H9 (cell line): ENCODE measurements at regions not wholly inside any gene's neighbourhood (a gene's known extent, or its start where the extent isn't known, plus 50 kb on each side); places are given as distances from the start of the nearest gene placed in this dataset.

ENCODE experiments used
- DNase-seq: peaks from one replicate; pipeline ENCODE4 v3.0.0-alpha.2; 2017
- H2AFZ ChIP-seq: one replicate; pipeline ENCODE4 v1.6.1; 2013; ENCODE audit warnings: mild to moderate bottlenecking, low read length, control low read depth, moderate library complexity
- H2AK5ac ChIP-seq: 2 replicates; pipeline ENCODE4 v1.6.1; 2013; ENCODE audit warnings: low read length, control low read depth, mixed read lengths; ENCODE audit not compliant: insufficient read length
- H2BK120ac ChIP-seq: one replicate; pipeline ENCODE4 v1.6.1; 2013; ENCODE audit warnings: low read depth, mild to moderate bottlenecking, low read length, control low read depth, inconsistent platforms; ENCODE audit not compliant: poor library complexity, severe bottlenecking
- H2BK12ac ChIP-seq: 2 replicates; pipeline ENCODE4 v1.6.1; 2013; ENCODE audit warnings: low read length, control low read depth, mixed read lengths, low read depth; ENCODE audit not compliant: insufficient read length
- H2BK15ac ChIP-seq: 2 replicates; pipeline ENCODE4 v1.6.1; 2013; ENCODE audit warnings: low read depth, low read length, control low read depth
- H2BK20ac ChIP-seq: one replicate; pipeline ENCODE4 v1.6.1; 2013; ENCODE audit warnings: low read depth, mild to moderate bottlenecking, low read length, control low read depth, inconsistent platforms; ENCODE audit not compliant: poor library complexity, severe bottlenecking
- H2BK5ac ChIP-seq: 2 replicates; pipeline ENCODE4 v1.6.1; 2013; ENCODE audit warnings: low read length, control low read depth, mixed read lengths; ENCODE audit not compliant: insufficient read length
- H3K14ac ChIP-seq: 2 replicates; pipeline ENCODE4 v1.6.1; 2013; ENCODE audit warnings: low read length, control low read depth; ENCODE audit not compliant: insufficient read depth
- H3K18ac ChIP-seq: 2 replicates; pipeline ENCODE4 v1.6.1; 2013; ENCODE audit warnings: low read depth, mild to moderate bottlenecking, mixed read lengths, low read length, control low read depth; ENCODE audit not compliant: insufficient read length
- H3K23ac ChIP-seq: 2 replicates; pipeline ENCODE4 v1.6.1; 2013; ENCODE audit warnings: low read length, control low read depth, mixed read lengths, low read depth; ENCODE audit not compliant: insufficient read length
- H3K23me2 ChIP-seq: 2 replicates; pipeline ENCODE4 v1.6.1; 2013; ENCODE audit warnings: low read depth, mild to moderate bottlenecking, mixed read lengths, low read length, control low read depth; ENCODE audit not compliant: insufficient read length, poor library complexity, severe bottlenecking
- H3K27ac ChIP-seq: 2 replicates; pipeline ENCODE4 v1.5.1; 2013; ENCODE audit warnings: low read length, control low read depth, mixed read lengths, low read depth; ENCODE audit not compliant: insufficient read length
- H3K27me3 ChIP-seq: 2 replicates; pipeline ENCODE4 v1.6.1; 2013; ENCODE audit warnings: low read length, control low read depth, inconsistent platforms; ENCODE audit not compliant: insufficient read depth
- H3K4ac ChIP-seq: 2 replicates; pipeline ENCODE4 v1.6.1; 2013; ENCODE audit warnings: low read depth, mild to moderate bottlenecking, control low read depth, inconsistent platforms, low read length, moderate library complexity
- H3K4me1 ChIP-seq: 2 replicates; pipeline ENCODE4 v1.6.1; 2013; ENCODE audit warnings: low read length, control low read depth, inconsistent platforms; ENCODE audit not compliant: insufficient read depth
- H3K4me2 ChIP-seq: 2 replicates; pipeline ENCODE4 v1.6.1; 2013; ENCODE audit warnings: low read length, control low read depth, mixed read lengths; ENCODE audit not compliant: insufficient read length, insufficient read depth
- H3K56ac ChIP-seq: 2 replicates; pipeline ENCODE4 v1.6.1; 2013; ENCODE audit warnings: low read depth, mild to moderate bottlenecking, mixed read lengths, low read length, control low read depth; ENCODE audit not compliant: insufficient read length
- H3K79me1 ChIP-seq: 2 replicates; pipeline ENCODE4 v1.6.1; 2013; ENCODE audit warnings: low read depth, mild to moderate bottlenecking, moderate library complexity, low read length, control low read depth, inconsistent platforms; ENCODE audit not compliant: insufficient read depth, poor library complexity, severe bottlenecking
- H3K79me2 ChIP-seq: 2 replicates; pipeline ENCODE4 v1.6.1; 2013; ENCODE audit warnings: low read length, control low read depth, inconsistent platforms; ENCODE audit not compliant: insufficient read depth
- H3K9ac ChIP-seq: 2 replicates; pipeline ENCODE4 v1.6.1; 2013; ENCODE audit warnings: low read length, control low read depth, mixed read lengths; ENCODE audit not compliant: insufficient read length; ENCODE audit errors: extremely low read depth
- H3K9me3 ChIP-seq: one replicate; pipeline ENCODE4 v1.6.1; 2013; ENCODE audit warnings: low read depth, low read length, inconsistent platforms; ENCODE audit not compliant: control insufficient read depth
- H3T11ph ChIP-seq: one replicate; pipeline ENCODE4 v1.6.1; 2013; ENCODE audit warnings: mild to moderate bottlenecking, low read length, control low read depth, inconsistent platforms
- H4K20me1 ChIP-seq: one replicate; pipeline ENCODE4 v1.6.1; 2013; ENCODE audit not compliant: control insufficient read depth, insufficient read length, insufficient read depth
- H4K5ac ChIP-seq: 2 replicates; pipeline ENCODE4 v1.6.1; 2013; ENCODE audit warnings: low read depth, mild to moderate bottlenecking, mixed read lengths, low read length, control low read depth; ENCODE audit not compliant: insufficient read length
- H4K8ac ChIP-seq: replicated peaks from 2 replicates; pipeline ENCODE4 v1.6.1; 2013; ENCODE audit warnings: low read length, control low read depth, mixed read lengths, low read depth; ENCODE audit not compliant: insufficient read length
- H4K91ac ChIP-seq: 2 replicates; pipeline ENCODE4 v1.6.1; 2013; ENCODE audit warnings: low read depth, mild to moderate bottlenecking, moderate library complexity, mixed read lengths, low read length, control low read depth; ENCODE audit not compliant: insufficient read length
- H3K27ac Mint-ChIP-seq, 3 experiments: 2 replicates in 2 of 3; 3 replicates in 1 of 3; pipeline ENCODE4 v1.8.0; 2020 to 2021; ENCODE audit warnings: mixed read lengths in 3 of 3, mild to moderate bottlenecking in 1 of 3, moderate library complexity in 1 of 3
- H3K27me3 Mint-ChIP-seq: 2 replicates; pipeline ENCODE4 v1.8.0; 2021; ENCODE audit warnings: low read depth, mild to moderate bottlenecking, moderate library complexity, mixed read lengths
- H3K36me3 Mint-ChIP-seq, 3 experiments: 2 replicates in 2 of 3; 3 replicates in 1 of 3; pipeline ENCODE4 v1.8.0; 2020 to 2021; ENCODE audit warnings: low read depth in 3 of 3, mixed read lengths in 3 of 3; ENCODE audit not compliant: insufficient read depth in 1 of 3
- H3K4me1 Mint-ChIP-seq, 2 experiments: 2 replicates each; pipeline ENCODE4 v1.8.0; 2020; ENCODE audit warnings: mixed read lengths in 2 of 2
- H3K4me3 Mint-ChIP-seq, 2 experiments: 2 replicates in 1 of 2; 3 replicates in 1 of 2; pipeline ENCODE4 v1.8.0; 2020 to 2021; ENCODE audit warnings: mild to moderate bottlenecking in 2 of 2, mixed read lengths in 2 of 2, moderate library complexity in 1 of 2
- H3K9me3 Mint-ChIP-seq, 2 experiments: 2 replicates in 1 of 2; 3 replicates in 1 of 2; pipeline ENCODE4 v1.8.0; 2020; ENCODE audit warnings: mild to moderate bottlenecking in 2 of 2, mixed read lengths in 2 of 2, moderate library complexity in 1 of 2
- CTCF ChIP-seq: fragments of 200-600 bp; sonication (generic); conservative IDR thresholded peaks from 3 replicates; pipeline ENCODE4 v1.8.0; 2021; ENCODE audit warnings: antibody characterized with exemption, mild to moderate bottlenecking
- WGBS: extraction: QIAGEN DNeasy Blood & Tissue Kit; methylation state at CpG from one replicate; pipeline ENCODE4 v1.1.7; 2013; ENCODE audit warnings: missing lambda C conversion rate, low lambda C conversion rate, mixed read lengths; ENCODE audit not compliant: insufficient read length; ENCODE audit errors: extremely low coverage; 5-methylcytosine and 5-hydroxymethylcytosine counted together

DNA sequence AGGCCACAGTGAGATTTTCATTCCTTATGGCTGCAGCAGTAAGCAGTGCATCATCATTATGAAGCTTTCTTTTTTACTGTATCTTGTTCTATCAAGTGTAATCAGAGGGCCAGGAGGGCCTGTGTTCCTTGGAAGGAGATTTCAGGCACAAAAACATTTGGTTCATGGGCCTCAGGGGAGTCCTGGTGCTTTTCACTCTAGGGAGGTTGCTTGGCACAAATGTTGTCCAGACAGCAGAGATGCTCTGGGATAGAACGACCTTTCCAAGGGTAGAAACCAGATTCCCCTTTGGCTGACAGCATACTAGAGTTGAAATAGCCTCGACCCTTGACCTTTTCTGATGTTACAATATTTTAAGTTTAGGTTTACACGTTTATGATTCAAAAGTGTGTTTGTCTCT lies 95.3 kb upstream of the CLSTN2 start:
- Histone ChIP-seq H3K9me3 (no peaks in the 10 kb centered on the region), H3K18ac (no peak overlapping the region), H3K23ac (no peak overlapping the region), H3K27ac (no peak overlapping the region), H3T11ph (no peak overlapping the region), H4K20me1 (no peaks in the 10 kb centered on the region), H3K56ac (no peak overlapping the region), H3K23me2 (no peaks in the 10 kb centered on the region), H4K8ac (no peak overlapping the region), H3K4ac (no peak overlapping the region), H3K27me3 (no peaks in the 10 kb centered on the region), H3K9ac (no peak overlapping the region), H2BK12ac (no peak overlapping the region), H3K4me2 (no peak overlapping the region), H2BK20ac (no peak overlapping the region), H3K79me1 (no peaks in the 10 kb centered on the region), H3K79me2 (no peaks in the 10 kb centered on the region), H4K91ac (no peak overlapping the region), H2BK120ac (no peak overlapping the region), H3K4me1 (peaks cover 3% of the 10 kb centered on the region; the same call in 1 of the 2 replicates), H2AFZ (no peak overlapping the region), H2BK5ac (no peak overlapping the region), H4K5ac (no peak overlapping the region), H2AK5ac (no peak overlapping the region), H3K14ac (no peak overlapping the region), H2BK15ac (no peak overlapping the region)
- no peak overlapping the region for H3K27ac Mint-ChIP-seq
- TF ChIP-seq CTCF, result no peak
- H3K9me3 Mint-ChIP-seq, result no peaks in the 10 kb centered on the region; a peak in 1 of 5 replicates
- no peaks in the 10 kb centered on the region; a peak in 1 of 7 replicates for H3K36me3 Mint-ChIP-seq
- WGBS, result no CpG with 5 or more reads among the region's 3 CpGs
- no peaks in the 10 kb centered on the region for H3K27me3 Mint-ChIP-seq
- H3K4me3 Mint-ChIP-seq, result no peak overlapping the region
- peaks cover 12 to 16% of the 10 kb centered on the region in 2 experiments for H3K4me1 Mint-ChIP-seq
- no peak for DNase-seq
